Stimulated activated naive CD8-positive, alpha-beta T cell treated with anti-CD3 and anti-CD28 coated beads, Interleukin-15, amount 100 ng/mL, for 72 hours (primary cell): ENCODE measurements at regions not wholly inside any gene's neighbourhood (a gene's known extent, or its start where the extent isn't known, plus 50 kb on each side); places are given as distances from the start of the nearest gene placed in this dataset.
"Not testable (repeated sequence)": the region's sequence is repeated elsewhere in the genome, so short reads cannot be mapped to it uniquely, and the experiment has no call there.

Experiments
- ATAC-seq: fragments of 150-1000 bp; cut with Tn5 transposase; 2 replicates; pipeline ENCODE4 v1.10.0; 2021; ENCODE audit warnings: mild to moderate bottlenecking, moderate library complexity
- DNase-seq, 2 donors: peaks; one replicate each; pipeline ENCODE4 v3.0.0; 2021 to 2022
- H3K27ac Mint-ChIP-seq, 2 donors: one replicate each; pipeline ENCODE4 v1.8.0; 2022; ENCODE audit warnings: mild to moderate bottlenecking in 2 of 2, mixed read lengths in 2 of 2, moderate library complexity in 2 of 2
- H3K27me3 Mint-ChIP-seq: one replicate; pipeline ENCODE4 v1.8.0; 2022; ENCODE audit warnings: mixed read lengths
- H3K4me1 Mint-ChIP-seq: one replicate; pipeline ENCODE4 v1.8.0; 2022; ENCODE audit warnings: mild to moderate bottlenecking, mixed read lengths
- H3K4me3 Mint-ChIP-seq, 2 donors: one replicate each; pipeline ENCODE4 v1.8.0; 2022; ENCODE audit warnings: mild to moderate bottlenecking in 2 of 2, mixed read lengths in 2 of 2, moderate library complexity in 1 of 2
- H3K9me3 Mint-ChIP-seq, 2 donors: one replicate each; pipeline ENCODE4 v1.8.0; 2022; ENCODE audit warnings: mixed read lengths in 2 of 2

GRCh38 chr2:57450170-57450569, 596.4 kb upstream of the VRK2 start:
- DNase-seq (no peak), ATAC-seq (peak; percentile 67)
- H3K27ac Mint-ChIP-seq: no peak overlapping the region
- no peaks in the 10 kb centered on the region for H3K27me3 Mint-ChIP-seq
- H3K4me1 Mint-ChIP-seq: no peaks in the 10 kb centered on the region
- no peak overlapping the region for H3K4me3 Mint-ChIP-seq
- H3K9me3 Mint-ChIP-seq: no peaks in the 10 kb centered on the region

- no peak for ATAC-seq
- DNase-seq: no peak
- H3K9me3 Mint-ChIP-seq: peaks cover 0 to 2% of the 10 kb centered on the region in 2 donors
- H3K27ac Mint-ChIP-seq: no peak overlapping the region
- no peaks in the 10 kb centered on the region for H3K27me3 Mint-ChIP-seq
- H3K4me3 Mint-ChIP-seq: no peak overlapping the region
- no peaks in the 10 kb centered on the region for H3K4me1 Mint-ChIP-seq
These were observed 594.0 kb upstream of the VRK2 start for GRCh38 chr2:57452634-57453033.

GRCh38 chr2:57453945-57454344, 592.7 kb upstream of the VRK2 start:
- H3K4me3 Mint-ChIP-seq: no peak overlapping the region
- no peak overlapping the region for H3K27ac Mint-ChIP-seq
- ATAC-seq (no peak), DNase-seq (no peak)
- H3K9me3 Mint-ChIP-seq: peaks cover 3 to 6% of the 10 kb centered on the region in 2 donors
- no peaks in the 10 kb centered on the region for H3K4me1 Mint-ChIP-seq
- no peaks in the 10 kb centered on the region for H3K27me3 Mint-ChIP-seq

- DNase-seq (no peak), ATAC-seq (no peak)
- H3K27me3 Mint-ChIP-seq: no peaks in the 10 kb centered on the region
- no peaks in the 10 kb centered on the region for H3K4me1 Mint-ChIP-seq
- H3K27ac Mint-ChIP-seq: no peak overlapping the region
- H3K9me3 Mint-ChIP-seq: peaks cover 10 to 11% of the 10 kb centered on the region in 2 donors
- no peak overlapping the region for H3K4me3 Mint-ChIP-seq
These were observed 586.0 kb upstream of the VRK2 start for GRCh38 chr2:57460396-57461276.

- H3K27me3 Mint-ChIP-seq: no peaks in the 10 kb centered on the region
- no peak overlapping the region for H3K27ac Mint-ChIP-seq
- ATAC-seq (no peak), DNase-seq (no peak)
- no peak overlapping the region for H3K4me3 Mint-ChIP-seq
- peaks cover 10 to 11% of the 10 kb centered on the region in 2 donors for H3K9me3 Mint-ChIP-seq
- no peaks in the 10 kb centered on the region for H3K4me1 Mint-ChIP-seq
These were observed 585.0 kb upstream of the VRK2 start for GRCh38 chr2:57461624-57462023.

- H3K27ac Mint-ChIP-seq: no peak overlapping the region
These were observed 581.5 kb upstream of the VRK2 start for GRCh38 chr2:57465067-57465466.

DNA sequence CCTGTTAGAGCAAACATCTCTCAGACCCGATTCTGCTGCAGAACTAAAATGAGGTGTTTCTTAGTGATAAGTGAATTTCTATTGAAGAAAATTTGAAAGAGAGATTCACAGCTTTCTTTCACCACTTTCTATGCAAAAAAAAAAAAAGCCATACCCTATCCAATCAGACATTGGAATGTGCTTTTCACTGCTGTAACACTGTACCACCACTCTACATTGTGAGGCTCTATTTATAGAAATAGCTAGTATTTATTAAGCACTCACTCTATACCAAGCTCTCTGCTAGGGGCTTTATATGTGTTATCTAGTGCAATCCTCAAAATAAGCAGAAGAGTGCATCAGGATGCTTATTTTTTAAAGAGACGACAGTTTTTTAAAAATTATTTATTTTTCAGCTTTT, 580.6 kb upstream of the VRK2 start:
- Mint-ChIP-seq H3K27me3 (no peaks in the 10 kb centered on the region), H3K4me3 (no peak overlapping the region), H3K4me1 (no peaks in the 10 kb centered on the region), H3K27ac (no peak overlapping the region), H3K9me3 (peaks cover 0 to 9% of the 10 kb centered on the region in 2 donors)
- DNase-seq (no peak), ATAC-seq (no peak)

More at GRCh38 chr2:57465067-57465466, 581.5 kb upstream of the VRK2 start:
- no peaks in the 10 kb centered on the region for H3K4me1 Mint-ChIP-seq
- H3K27me3 Mint-ChIP-seq: no peaks in the 10 kb centered on the region
- DNase-seq (no peak), ATAC-seq (no peak)
- peaks cover 0 to 9% of the 10 kb centered on the region in 2 donors for H3K9me3 Mint-ChIP-seq
- H3K4me3 Mint-ChIP-seq: no peak overlapping the region

DNA sequence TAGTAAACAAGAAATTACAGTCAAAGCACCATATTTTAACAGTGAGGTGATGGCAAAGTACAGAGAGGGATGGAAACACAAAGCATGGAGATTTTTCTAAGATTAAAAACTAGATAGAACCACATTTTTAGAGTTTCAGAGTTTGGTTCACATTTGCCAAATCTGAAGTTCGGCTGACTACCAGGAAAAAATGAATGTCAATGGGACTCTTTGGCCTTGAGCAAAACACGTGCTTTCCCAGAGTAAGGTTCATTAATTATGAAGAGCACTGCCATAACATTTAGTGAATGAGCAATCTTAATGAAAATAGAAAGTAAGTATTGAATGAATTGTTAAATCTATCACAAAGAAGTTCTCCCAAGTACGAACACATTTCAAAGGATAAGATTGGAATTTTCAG, 571.2 kb upstream of the VRK2 start:
- Mint-ChIP-seq H3K4me3 (no peak overlapping the region), H3K27ac (no peak overlapping the region), H3K4me1 (no peaks in the 10 kb centered on the region), H3K9me3 (no peaks in the 10 kb centered on the region), H3K27me3 (no peaks in the 10 kb centered on the region)
- ATAC-seq: no peak
- DNase-seq: no peak

- peaks cover 5% of the 10 kb centered on the region for H3K27me3 Mint-ChIP-seq
- H3K27ac Mint-ChIP-seq: peak overlapping the region in 1 of 2 donors; percentile 22
- H3K4me1 Mint-ChIP-seq: no peaks in the 10 kb centered on the region
- H3K9me3 Mint-ChIP-seq: no peaks in the 10 kb centered on the region
- H3K4me3 Mint-ChIP-seq: no peak overlapping the region
- DNase-seq (no peak), ATAC-seq (no peak)
These were observed 566.6 kb upstream of the VRK2 start for GRCh38 chr2:57479981-57480380.

GRCh38 chr2:57488061-57488460, 558.5 kb upstream of the VRK2 start:
- ATAC-seq: no peak
- Mint-ChIP-seq H3K4me1 (no peaks in the 10 kb centered on the region), H3K27ac (no peak overlapping the region), H3K4me3 (no peak overlapping the region), H3K9me3 (no peaks in the 10 kb centered on the region), H3K27me3 (no peaks in the 10 kb centered on the region)
- no peak for DNase-seq

DNA sequence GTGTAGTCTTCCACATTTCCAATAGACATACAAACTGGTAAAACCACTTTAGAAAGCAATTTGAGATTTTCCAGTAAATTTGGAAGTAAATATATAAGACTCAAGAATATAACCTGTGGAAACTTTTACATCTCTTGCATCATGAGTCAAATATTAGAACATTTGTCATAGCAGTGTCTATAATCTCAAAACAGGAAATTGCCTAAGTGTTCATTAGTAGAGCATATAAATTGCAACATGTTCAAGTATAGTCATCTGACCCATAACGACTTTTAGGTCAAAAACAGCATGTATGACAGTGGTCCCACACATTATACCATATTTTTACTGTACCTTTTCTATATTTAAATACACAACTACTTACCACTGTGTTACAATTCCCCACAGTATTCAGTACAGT, 555.9 kb upstream of the VRK2 start:
- no peaks in the 10 kb centered on the region for H3K9me3 Mint-ChIP-seq
- ATAC-seq: no peak
- DNase-seq: no peak
- no peak overlapping the region for H3K27ac Mint-ChIP-seq
- no peaks in the 10 kb centered on the region for H3K27me3 Mint-ChIP-seq
- H3K4me1 Mint-ChIP-seq: no peaks in the 10 kb centered on the region
- H3K4me3 Mint-ChIP-seq: no peak overlapping the region

- ATAC-seq: no peak
- Mint-ChIP-seq H3K27ac (no peak overlapping the region), H3K9me3 (no peaks in the 10 kb centered on the region), H3K27me3 (no peaks in the 10 kb centered on the region), H3K4me3 (no peak overlapping the region), H3K4me1 (no peaks in the 10 kb centered on the region)
- no peak for DNase-seq
These were observed 555.4 kb upstream of the VRK2 start for GRCh38 chr2:57491213-57491612.

DNA sequence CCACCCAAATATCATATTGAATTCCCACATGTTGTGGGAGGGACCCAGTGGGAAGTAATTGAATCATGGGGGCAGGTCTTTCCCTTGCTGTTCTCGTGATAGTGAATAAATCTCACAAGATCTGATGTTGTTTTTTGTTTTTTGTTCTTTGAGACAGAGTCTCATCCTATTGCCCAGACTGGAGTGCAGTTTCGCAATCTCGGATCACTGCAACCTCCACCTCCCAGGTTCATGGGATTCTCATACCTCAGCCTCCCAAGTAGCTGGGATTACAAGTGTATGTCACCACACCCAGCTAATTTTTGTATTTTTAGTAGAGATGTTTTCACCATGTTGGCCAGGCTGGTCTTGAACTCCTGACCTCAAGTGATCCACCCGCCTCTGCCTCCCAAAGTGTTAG, 552.6 kb upstream of the VRK2 start:
- not testable (repeated sequence) for ATAC-seq, H3K4me3 Mint-ChIP-seq, H3K4me1 Mint-ChIP-seq, H3K27ac Mint-ChIP-seq, H3K9me3 Mint-ChIP-seq, DNase-seq
- peaks cover 12% of the 10 kb centered on the region for H3K27me3 Mint-ChIP-seq

GRCh38 chr2:57497489-57498096, 549.0 kb upstream of the VRK2 start:
- Mint-ChIP-seq H3K4me1 (no peaks in the 10 kb centered on the region), H3K9me3 (no peaks in the 10 kb centered on the region), H3K27me3 (peaks cover 12% of the 10 kb centered on the region), H3K4me3 (no peak overlapping the region), H3K27ac (no peak overlapping the region)
- ATAC-seq (no peak), DNase-seq (peak; percentile 17 to 23)

- peaks cover under 1% of the 10 kb centered on the region for H3K27me3 Mint-ChIP-seq
- H3K4me1 Mint-ChIP-seq: no peaks in the 10 kb centered on the region
- ATAC-seq: no peak
- no peak overlapping the region for H3K4me3 Mint-ChIP-seq
- no peaks in the 10 kb centered on the region for H3K9me3 Mint-ChIP-seq
- DNase-seq: no peak
- no peak overlapping the region for H3K27ac Mint-ChIP-seq
These were observed 541.8 kb upstream of the VRK2 start for GRCh38 chr2:57504787-57505186.

DNA sequence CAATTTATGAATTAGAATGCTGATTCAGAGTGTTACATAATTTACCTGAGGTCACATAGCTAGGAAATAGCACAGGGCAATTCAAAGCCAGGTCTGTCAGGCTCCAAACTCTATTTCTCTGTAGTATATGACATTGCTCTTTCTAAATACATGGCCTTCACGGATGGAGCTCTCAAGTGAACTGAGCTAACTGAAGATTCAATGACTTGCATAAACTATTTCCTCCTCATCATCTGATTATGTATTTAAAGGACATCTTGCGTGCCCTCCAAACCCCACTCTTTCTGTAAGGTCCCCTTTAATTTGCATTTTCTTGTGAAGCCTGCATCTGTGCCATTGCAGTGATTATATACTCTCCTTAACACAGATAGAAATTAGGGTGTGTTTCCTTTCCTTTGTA, 537.4 kb upstream of the VRK2 start:
- Mint-ChIP-seq H3K4me1 (no peaks in the 10 kb centered on the region), H3K27me3 (peaks cover 7% of the 10 kb centered on the region), H3K4me3 (no peak overlapping the region), H3K9me3 (no peaks in the 10 kb centered on the region), H3K27ac (no peak overlapping the region)
- DNase-seq (no peak), ATAC-seq (no peak)
